Skin epidermis (tissue), 12 donors: ENCODE measurements at regions not wholly inside any gene's neighbourhood (a gene's known extent, or its start where the extent isn't known, plus 50 kb on each side); places are given as distances from the start of the nearest gene placed in this dataset.
A peak's percentile ranks its signal among the peaks of the same experiment; 100 is the strongest.

Experiments used
- H3K27ac ChIP-seq, 21 experiments: fragments of 200-600 bp; sonication (generic) in 11 of 21; one replicate each; pipeline ENCODE4 v1.5.0; 2020; ENCODE audit warnings: mild to moderate bottlenecking in 3 of 21, inconsistent platforms in 2 of 21, moderate library complexity in 2 of 21
- H3K4me3 ChIP-seq, 7 experiments: fragments of 200-600 bp; sonication (generic) in 2 of 7; one replicate each; pipeline ENCODE4 v1.5.0; 2020; ENCODE audit warnings: inconsistent platforms in 2 of 7, mild to moderate bottlenecking in 2 of 7, moderate library complexity in 1 of 7

DNA sequence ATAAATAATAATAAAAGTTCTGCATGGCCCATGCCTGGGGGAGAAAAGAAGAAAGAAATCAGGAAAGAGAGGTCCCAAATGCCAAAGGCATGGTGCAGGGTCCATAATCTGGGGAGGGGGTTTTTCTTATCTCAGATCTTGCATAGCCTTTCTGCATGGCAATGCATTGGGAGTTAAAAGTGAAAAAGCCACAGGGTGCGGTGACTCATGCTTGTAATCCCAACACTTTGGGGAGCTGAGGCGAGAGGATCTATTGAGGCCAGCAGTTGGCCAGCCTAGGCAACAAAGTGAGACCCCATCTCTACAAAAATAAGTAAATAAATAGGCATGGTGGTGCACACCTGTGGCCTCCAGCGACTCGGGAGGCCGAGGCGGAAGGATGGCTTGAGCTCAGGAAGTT, 76.8 kb upstream of the GATA2 start:
- Histone ChIP-seq H3K27ac (no peak overlapping the region), H3K4me3 (no peak overlapping the region)

DNA sequence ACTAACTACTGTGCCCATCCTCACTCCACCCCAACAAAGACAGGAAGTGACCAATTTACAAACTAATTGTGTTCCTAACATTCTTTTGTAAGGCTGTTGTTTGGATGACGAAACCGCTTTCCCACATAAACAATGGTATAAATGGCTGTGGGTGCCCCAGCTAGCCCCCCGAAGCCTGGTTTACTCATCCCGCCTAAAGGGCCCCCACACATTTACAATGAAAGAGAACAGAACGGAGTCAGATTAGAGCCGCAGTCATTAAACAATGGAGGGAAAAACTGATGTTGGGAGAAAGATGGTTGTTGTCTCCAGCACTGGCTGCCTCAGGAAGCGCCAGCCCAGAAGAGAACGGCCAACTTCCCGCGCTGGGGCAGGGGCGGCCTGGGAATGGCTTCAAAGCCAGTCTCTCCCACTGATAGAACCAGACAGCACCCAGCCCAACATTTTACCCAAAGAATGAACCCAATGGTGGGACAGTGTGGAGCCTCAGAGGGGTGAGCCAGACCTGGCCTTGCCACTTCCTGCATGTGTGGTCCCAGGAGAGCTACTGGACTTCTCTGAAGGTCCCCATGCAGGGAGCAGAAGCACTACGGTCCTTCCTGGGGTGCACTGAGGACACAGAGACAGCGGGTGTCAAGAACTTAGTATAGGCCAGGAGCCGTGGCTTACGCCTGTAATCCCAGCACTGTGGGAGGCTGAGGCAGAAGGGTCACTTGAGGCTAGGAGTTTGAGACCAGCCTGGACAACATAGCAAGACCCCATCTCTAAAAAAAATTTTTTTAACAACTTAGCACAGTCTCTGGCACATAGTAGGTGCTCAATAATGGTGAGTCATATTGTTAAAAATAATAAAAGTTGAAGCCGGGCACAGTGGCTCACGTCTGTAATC, 75.8 kb upstream of the GATA2 start:
- Histone ChIP-seq H3K27ac (no peak overlapping the region), H3K4me3 (no peak overlapping the region)

DNA sequence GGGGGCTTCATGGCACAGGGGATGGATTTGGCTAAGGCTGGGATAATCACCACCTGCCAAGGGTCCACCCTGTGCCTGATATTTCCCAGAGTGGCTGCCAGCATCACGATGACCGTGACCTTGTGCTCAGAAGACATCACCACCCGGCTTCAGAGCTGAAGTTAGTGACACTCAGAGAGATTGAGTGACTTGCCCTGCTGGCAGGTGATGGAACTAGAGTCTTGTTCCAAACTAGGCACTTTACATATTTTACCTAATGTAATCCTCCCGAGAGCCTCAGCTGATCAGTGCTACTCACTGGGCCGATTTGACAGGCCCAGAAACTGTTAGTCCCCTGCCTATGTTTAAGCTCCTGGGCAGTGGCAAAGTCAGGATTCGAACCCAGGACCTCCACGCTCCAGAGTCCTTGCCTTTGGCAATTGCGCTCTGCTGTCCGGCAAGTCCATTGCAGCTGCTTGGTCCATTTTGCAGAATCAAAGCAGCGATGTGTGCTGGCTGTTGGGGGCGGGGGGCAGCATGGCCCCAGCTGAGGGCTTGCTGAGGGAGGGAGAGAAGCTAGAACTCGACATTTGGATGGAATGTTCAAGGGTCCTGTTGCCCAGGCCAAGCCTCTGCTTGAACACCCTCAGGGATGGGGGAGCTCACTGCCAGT, 74.8 kb upstream of the GATA2 start:
- no peak overlapping the region for H3K4me3 ChIP-seq
- no peak overlapping the region for H3K27ac ChIP-seq

DNA sequence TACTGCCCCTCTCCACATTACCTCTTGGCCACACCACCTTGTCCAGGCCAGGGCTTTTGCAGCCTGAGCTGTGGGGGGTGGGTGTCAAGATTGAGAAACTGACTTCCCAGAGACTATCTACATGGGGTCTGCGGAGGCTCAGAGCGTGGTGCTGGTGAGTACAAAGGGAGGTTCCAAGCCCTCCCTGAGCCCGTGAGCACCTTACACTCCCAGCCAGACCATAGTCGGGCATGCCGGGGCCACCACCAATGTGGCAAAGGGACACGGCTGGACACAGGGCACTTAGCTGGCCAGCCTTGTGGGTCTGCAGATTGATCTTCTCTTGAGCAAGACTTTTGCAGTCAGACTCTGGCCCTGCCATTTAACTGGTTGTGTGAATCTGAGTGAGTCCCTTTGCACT, 74.1 kb upstream of the GATA2 start:
- Histone ChIP-seq H3K4me3 (no peak overlapping the region), H3K27ac (no peak overlapping the region)

DNA sequence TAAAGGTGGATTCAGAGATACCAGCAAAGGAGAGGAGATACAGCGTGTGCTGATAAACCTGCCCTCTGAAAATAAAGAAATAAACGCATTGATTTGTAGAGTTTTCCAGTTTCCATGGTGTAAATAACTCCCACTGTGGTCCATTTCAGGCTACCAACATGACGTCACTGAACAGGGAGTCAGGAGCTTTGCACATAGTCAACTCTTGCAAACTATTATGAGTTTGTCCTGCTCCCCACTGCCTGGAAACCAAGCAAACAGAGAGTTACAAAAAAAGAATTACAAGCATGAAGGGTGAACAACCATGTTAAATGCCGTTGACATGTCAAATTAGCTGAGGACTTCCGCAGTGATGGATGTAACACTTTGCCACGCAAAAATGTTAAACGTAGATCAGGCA, 70.4 kb upstream of the GATA2 start:
- Histone ChIP-seq H3K4me3 (no peak overlapping the region), H3K27ac (no peak overlapping the region)

DNA sequence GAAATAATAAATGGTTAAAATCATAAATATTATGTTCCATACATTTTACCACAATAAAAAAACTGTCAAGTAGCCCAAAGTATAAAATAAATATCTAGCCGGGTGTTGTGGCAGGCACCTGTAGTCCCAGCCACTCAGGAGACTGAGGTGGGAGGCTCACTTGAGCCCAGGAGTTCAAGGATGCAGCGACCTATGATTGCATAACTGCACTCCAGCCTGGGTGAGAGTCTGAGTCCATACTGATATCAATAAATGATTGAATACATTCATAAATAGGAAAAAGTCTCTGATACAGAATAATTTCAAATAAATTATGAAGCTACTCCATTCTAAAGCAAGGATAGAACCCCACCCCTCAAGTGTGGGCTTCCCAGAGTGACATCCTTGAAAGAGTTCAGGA, 68.5 kb upstream of the GATA2 start:
- Histone ChIP-seq H3K4me3 (no peak overlapping the region), H3K27ac (no peak overlapping the region)

DNA sequence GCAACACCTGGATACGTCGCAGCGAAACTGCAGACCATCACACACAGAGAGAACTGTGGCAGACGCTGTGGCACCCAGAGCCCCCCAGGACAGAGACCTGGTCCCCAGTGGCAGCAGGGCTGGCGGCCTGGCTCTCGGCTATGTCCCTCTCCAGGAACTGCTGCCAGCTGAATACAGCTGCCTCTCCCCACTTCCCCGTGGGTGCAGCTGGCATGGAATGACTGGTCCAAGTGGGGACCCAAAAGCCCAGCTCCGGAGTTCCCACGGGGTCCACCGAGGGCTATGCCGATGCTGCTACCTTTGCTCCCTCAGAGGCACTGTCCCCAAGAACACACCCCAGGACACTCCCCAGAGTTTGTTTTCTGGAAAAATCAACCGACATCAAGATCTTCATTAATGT, 67.8 kb upstream of the GATA2 start:
- no peak overlapping the region for H3K27ac ChIP-seq

DNA sequence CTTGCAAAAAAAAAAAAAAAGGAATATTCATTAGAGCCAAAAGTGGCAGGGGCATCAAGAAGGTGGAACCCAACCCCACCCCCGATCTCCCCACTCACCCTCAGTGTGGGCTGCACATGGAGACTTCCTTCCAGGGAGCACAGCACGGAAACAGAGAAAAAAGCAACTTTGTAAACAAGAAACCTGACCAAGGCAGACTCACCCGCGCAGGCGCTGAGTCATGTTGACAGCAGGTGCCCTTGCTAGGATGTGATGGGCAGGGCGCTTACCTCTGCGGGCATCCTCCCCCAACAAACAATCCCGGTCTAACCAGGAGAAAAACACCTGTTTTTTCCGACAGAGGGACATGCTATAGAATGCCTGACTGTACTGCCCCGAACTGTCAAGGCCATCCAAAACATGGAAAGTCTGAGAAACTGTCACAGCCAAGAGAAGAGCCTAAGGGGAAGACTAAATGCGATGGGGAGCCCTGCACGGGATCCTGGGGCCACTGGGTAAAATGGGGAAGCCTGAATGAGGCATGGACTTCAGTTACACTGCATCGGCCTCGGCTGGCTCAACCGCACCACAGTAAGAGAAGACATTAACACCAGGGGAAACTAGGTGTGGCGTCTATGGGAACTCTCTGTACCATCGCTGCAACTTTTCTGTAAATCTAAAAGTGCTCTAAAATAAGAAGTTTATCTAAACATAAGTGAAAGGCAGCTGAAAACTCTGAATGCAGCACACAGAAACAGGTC, 66.7 kb upstream of the GATA2 start:
- H3K27ac ChIP-seq, result no peak overlapping the region

More for the DNA sequence above, 67.8 kb upstream of the GATA2 start:
- H3K4me3 ChIP-seq, result no peak overlapping the region

DNA sequence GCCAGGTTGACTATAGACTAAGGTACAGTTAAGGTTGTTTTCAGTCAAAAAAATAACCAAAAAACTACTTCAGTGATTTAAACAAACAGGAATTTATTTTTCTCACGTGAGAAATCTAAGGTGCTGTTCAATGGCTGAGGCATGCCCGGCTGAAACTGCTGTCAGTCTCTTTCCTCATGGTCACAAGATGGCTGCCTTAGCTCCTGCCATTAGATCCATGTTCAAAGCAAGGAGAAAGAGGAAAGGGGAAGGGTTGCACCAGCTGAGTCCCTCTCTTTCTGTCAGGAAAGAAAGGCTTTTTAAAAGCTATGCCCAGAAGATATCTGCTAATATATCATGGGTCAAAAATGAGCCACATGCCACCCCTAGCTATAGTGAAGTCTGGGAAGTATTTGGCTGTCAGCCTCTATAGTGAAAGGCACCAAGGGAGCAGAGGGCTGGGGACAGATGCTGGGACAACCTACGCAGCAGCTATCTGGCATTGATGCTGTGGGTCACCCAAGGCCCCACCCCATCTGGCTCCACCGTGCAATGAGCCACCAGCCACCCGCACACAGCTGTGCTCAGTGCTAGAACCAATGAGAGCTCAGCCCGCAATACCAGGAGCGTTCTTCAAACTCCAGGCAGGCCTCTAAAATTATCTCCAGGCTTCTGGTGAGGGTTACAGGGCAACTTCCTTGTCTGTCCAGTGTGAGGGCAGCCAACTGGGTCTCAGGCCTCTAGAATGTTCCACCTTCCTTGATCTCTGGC, 64.7 kb upstream of the GATA2 start:
- H3K27ac ChIP-seq, result no peak overlapping the region
- H3K4me3 ChIP-seq, result no peak overlapping the region

More for the DNA sequence above, 66.7 kb upstream of the GATA2 start:
- H3K4me3 ChIP-seq, result no peak overlapping the region

DNA sequence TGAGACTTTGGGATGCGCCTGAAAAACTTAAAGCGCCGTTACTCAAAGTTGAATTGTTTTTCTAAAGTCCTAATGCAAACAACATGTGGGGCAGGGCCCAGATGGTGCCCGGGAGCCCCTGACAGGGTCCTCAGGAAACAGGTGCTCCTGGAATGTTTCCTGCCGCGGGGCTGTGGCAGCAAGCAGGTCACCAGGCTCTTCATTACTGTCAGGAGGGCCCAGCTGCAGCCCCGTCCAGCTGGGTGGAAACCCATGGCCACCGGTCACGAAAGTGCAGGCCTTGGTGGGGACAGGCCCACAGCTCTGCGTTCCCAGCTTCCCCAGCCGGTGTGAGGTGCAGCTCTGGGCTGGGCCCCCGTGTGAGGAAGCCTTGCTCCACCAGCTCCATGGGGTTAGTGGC, 63.9 kb upstream of the GATA2 start:
- no peak overlapping the region for H3K4me3 ChIP-seq
- H3K27ac ChIP-seq, result no peak overlapping the region

DNA sequence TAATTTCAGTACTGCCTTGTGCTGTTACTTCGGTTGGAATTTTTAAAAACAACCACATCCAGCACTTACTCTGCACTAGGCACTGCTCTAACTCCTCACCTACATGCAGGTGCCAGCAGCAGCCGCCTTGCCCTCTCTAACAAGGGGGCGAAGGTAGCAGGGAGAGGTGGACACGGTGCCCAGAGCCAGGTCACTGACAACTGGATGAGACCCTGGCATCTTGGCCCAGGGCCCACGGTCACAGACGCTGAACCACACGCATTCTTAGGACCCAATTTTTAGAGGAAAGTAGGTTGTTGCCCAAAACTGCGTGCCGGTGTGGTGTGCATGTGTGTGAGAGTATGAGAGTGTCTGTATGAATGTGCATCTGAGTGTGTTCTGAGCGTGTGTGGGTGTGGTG, 63.4 kb upstream of the GATA2 start:
- Histone ChIP-seq H3K4me3 (no peak overlapping the region), H3K27ac (peak overlapping the region in 3 of 21 experiments; percentile 24 to 75 (median 70))

DNA sequence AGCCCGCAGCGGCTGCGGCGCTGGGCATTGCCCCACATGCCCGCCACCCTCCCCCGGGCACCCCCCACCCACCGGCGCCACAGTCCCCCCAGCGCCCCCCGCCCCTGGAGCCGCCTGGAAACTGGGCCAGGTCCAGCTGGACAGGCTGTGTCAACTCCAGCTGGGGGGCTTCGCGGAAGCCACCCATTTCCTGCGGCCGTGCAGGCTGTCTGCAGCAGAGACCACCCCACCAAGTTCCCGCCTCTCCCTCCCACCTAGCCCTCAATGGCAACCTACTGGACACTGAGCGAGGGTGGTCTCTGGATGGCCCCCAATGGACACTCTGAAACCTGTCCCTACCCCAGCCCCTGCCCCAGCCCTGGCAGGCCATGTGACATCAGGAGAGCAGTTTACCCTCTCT, 62.8 kb upstream of the GATA2 start:
- H3K27ac ChIP-seq, result peak overlapping the region in 4 of 21 experiments; percentile 24 to 75 (median 48)
- H3K4me3 ChIP-seq, result peak overlapping the region in 1 of 7 experiments; percentile 15

DNA sequence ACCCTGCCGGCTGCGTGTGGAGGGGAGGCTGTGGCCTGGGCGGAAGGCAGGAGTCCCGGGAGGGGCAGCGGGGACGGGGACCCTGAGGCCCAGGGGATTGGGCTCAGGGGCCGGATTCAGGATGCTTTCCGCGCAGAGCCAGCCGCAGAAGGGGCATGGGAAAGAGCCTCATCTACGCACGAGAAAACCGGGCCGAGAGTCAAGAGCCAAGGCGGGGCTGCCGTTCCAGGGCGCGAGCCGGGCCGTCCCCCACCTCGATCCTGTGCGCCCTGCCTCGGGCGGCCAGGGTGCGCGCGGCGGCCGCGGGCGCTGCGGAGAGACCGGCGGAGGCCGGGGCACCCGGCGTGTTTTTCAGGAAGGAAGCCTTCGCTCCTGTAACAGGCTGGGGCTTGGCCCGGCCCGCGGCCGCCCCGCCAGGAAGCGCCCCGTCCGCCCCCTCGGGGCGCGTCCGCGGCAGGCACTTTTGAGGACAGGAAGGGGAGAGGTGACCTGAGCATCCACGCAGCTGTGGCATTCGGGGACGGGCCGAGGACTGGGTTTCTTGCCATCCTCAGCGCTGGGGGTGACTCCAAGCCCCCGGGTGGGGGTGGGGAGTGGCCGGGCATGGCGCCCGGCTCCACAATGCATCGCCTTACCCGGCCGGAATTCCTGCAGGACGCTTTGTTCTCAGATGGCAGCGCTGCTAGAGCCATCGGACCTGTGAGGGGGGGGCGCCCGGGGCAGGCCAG, 62.3 kb upstream of the GATA2 start:
- Histone ChIP-seq H3K27ac (peak overlapping the region in 7 of 21 experiments; percentile 6 to 83 (median 26)), H3K4me3 (peak overlapping the region in 2 of 7 experiments; percentile 15 to 17)

DNA sequence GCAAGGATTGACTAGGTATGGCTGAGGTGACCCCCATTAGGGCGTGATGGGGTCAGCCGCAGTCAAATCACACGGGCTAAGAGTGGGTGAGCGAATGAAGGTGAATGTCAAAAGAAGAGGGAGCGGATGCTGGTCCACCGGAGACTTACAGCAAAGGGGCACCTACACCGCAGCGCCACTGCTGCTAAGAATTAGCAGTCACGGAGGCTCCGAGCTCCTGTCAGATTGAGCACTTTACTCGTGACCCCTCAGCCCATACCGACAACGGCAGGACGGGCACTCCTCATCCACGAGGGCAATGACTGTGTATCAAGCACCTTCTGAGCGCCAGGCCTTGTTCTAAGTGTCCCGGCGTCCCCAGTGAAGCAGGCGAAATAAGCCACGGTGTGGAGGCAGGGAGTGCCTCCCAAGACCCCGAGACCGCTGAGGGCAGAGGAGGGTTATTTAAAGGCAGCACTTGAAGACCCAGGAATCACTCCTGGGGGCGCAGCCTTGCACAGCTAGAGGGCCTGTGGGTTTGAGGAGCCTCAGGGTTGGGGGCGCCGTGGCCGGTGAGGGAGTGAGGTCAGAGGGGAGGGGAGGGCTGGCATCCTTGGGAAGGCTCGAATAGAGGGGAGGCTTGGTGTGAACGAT, 61.6 kb upstream of the GATA2 start:
- Histone ChIP-seq H3K27ac (peak overlapping the region in 7 of 21 experiments; percentile 6 to 83 (median 26)), H3K4me3 (no peak overlapping the region)

DNA sequence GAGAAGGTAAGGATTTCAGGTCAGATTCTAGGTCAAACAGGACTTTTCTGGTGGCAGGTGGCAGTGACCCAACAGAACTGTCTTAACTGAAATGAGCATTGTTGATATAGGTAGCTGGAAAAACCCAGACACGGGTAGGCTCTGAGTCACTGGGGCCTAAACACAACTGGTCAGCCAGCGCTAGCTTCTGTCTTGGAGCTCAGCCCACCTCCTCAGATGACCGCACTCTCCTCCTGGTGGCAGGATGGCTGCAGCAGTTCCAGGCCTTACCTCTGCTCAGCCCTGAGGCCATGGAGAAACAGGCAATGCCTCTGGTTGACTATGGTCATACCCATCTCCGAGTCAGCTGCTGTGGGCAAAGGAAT, 61.1 kb upstream of the GATA2 start:
- Histone ChIP-seq H3K27ac (no peak overlapping the region), H3K4me3 (no peak overlapping the region)

DNA sequence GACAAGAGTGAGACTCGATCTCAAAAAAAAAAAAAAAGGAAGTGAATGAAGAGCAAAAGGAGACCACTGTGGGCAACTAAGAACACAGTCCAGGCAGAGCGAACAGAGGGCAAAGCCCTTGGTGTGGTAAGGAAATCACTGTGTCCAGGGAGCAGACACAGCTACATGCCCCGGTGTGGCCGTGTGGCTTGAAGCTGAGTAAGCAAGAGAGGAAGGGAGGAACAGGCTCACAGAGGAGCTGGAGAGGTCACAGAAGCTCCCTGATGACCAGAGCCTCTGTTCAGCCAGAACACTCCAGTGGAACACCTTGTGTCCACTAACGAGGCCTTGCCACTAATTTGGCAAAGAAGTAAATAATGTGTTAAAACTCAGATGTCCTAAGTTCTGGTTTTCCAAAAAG, 60.6 kb upstream of the GATA2 start:
- H3K4me3 ChIP-seq, result no peak overlapping the region
- no peak overlapping the region for H3K27ac ChIP-seq

DNA sequence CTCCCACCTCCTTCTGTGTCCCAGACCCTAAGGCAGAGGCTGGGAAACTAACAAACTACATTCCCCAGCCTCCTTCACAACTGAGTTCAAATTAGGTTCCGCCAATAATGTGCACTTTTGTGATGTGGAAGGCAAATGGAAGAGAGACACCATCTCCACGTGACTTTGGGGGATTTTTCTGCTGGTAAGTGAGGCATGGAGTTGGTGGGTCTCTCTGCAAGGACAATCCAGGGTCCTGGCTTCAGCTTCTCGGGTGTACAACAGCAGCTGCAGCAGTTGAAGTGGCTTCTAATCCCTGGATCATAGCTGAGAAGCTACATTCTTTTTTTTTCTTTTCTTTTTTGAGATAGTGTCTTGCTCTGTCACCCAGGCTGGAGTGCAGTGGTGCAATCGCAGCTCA, 58.9 kb upstream of the GATA2 start:
- H3K4me3 ChIP-seq, result no peak overlapping the region

DNA sequence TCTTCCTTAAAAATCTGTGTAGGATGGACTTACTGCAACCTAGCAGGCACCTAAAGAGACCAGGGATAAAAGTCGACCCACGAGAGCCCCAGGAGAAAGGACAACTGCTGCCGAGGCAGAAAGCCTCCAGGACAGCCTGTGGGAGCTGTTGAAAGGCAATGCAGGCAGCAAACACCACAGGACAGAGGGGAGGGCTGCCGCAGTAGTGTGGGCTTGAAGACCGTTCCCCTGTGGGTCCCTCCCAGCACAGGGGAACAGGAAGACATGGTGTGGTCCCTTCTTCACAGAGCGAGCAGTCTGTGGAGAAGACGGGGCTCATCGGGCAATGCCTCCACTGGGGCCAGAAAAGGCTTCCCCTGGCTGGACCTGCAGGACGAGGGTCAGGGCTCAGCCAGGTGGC, 58.5 kb upstream of the GATA2 start:
- H3K27ac ChIP-seq, result no peak overlapping the region
- H3K4me3 ChIP-seq, result no peak overlapping the region

More for the DNA sequence above, 58.9 kb upstream of the GATA2 start:
- H3K27ac ChIP-seq, result no peak overlapping the region
